Umbilical cord (tissue), 1 donor: ENCODE measurements at regions not wholly inside any gene's neighbourhood (a gene's known extent, or its start where the extent isn't known, plus 50 kb on each side); places are given as distances from the start of the nearest gene placed in this dataset.

Source experiments
- DNase-seq: peaks from one replicate; pipeline ENCODE4 v3.0.0-alpha.2; 2015; ENCODE audit warnings: low spot score

DNA sequence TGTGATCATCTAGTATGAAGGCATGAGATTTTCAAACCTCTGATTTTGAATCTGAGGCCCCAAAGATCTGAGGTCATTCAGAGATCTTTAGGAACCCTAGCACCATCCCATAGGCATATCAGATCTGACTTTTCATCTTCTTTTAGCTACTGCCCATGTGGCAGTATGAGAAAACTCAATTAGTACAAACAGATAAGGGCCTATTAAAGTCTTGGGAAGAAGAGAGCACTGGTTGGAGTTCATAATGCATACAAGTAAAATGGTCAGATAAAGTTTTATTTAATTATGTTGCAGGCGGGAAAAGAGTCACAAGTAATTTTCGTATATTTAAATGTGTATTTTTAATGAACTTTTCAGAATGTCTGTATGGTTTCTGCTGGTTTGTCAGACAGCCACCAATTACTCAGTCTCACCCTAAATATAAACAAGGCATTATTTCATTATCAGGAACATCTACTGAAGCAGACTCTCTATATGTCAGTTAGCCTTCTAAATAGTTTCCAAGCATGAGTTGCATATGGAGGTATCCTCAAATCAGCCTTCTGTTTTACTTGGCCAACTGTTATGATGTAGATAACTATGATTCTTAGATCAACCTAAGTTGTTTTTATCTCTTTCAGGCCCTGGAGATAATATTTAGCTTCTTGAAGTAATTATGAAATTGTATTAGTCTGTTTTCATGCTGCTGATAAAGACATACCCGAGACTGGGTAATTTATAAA lies 340.3 kb upstream of the TBC1D5 start:
- DNase-seq = no peak

DNA sequence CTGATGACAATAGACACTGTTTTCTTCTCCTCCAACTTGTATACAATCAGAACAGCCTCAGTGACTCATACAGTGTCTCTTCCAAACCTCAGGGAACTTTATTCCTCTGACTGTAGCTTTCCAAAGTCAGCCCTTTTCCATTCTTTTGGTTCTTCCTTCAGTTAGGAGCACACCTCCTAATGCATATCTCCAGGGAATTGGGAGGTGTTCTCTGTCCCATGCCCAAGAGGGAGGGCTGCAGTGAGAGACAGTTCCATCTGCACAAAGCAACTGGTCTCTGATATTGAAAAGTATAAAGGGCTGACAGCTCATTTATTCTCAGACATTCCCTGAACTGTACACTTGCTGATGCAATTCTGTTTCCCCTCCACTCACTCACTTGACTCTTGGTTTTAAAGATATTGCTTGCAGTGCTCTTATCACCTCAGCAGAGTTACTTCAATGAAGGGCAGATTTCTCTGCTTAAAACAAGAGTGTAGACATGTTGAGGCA lies 337.8 kb upstream of the TBC1D5 start:
- no peak for DNase-seq

DNA sequence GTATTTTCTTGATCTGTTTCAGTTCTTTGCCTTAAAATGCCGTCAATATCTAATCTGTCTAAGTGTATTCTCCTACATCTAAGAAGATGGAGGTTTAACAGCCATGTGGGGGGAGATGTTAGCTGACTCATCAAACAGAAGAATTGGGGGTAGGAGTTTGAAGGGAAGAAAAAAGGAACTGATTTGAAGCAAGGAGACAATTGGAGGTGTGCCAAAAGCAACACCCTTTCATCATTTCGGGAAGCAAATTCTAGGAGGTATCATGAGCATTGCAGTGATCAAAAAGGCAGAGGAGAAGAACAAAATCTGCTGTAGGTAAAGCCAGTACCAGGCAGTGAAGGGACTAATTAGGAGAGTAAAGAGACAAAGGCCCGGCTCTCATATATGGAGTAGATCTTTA lies 337.3 kb upstream of the TBC1D5 start:
- no peak for DNase-seq

DNA sequence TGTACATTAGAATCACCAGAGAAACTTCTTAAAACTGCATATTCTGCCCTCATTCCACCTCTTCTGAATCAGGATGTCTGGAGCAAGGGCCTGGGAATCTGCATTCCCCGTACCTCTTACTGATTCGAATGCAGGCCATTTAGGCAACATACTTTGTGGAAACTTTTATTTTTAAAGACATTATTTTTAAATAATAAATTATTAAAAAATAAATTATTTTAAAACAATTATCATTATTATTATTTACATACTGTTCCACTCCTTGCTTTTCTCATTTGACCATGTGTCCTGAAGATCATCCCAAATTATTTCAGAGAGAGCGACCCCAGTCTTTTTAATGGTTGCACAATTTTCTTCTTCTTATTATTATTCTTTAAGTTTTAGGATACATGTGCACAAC lies 336.6 kb upstream of the TBC1D5 start:
- no peak for DNase-seq

DNA sequence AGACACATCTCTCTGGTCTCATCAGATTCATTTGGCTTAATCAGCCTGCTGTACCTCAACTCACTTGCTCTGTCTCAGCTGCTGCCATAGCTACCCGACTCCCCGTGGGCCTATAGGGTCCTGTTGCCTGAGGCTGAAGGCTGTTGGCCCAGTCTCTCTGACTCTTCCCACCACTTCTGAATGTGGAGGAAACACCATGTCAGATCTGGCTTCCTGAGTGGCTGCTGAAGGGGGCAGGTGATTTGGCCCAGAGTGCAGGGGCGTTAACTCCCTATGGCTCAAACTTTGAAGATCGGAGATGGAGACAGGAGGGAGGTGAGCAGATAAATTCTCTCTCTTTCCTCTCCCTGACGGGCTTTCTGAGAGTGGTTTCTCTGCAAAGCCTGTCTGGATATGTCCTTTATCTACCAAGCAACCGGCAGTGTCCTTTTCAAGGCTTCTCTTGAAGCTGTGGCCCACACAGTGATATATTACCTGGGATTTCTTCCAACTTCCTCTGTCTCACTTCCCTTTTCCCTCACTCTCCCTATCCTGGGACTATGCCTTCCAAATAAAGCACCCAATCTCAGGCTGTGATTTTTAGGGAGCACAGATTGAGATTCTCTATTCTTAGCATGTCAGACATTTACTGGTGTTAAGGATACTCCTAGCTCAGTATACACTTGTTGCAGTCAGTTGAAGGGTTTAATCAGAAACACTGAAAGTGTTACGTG lies 334.9 kb upstream of the TBC1D5 start:
- no peak for DNase-seq

DNA sequence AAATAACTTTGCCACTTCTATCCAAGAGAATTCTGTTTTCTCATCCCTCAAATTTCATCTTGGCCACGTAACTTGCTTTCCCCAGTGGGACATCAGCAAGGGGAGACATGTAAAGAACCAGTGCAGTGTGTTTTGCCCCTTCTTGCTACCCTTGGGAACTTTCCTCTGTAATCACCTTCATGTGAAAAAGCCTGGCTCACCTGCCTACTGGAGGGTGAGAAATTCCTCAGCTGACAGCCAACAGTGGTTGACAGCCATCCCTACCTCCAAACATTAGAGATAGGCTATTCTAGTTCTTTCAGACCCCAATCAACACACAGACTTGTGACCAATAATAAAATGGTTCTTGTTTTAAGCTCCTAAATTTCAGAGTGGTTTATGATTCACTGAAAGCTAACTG lies 333.9 kb upstream of the TBC1D5 start:
- DNase-seq = no peak

DNA sequence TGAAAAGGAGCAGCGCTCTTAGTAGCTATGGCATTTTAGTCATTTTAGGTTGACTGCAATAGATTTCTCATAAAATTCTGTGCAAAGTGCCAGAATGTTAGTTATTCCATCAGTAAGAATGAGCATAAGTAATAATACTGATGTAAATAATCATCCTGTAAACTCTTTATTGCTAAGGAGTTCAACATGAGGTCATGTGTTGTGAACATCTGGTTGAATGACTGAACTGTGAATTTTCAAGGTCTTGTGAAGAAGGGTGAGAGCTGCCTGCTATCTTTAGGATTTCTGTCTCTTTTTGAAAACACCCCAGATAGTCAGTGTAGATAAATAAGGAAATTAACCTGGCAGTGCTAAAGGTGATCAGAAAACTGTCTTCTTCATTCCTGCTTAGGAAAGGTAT lies 333.4 kb upstream of the TBC1D5 start:
- DNase-seq = no peak

DNA sequence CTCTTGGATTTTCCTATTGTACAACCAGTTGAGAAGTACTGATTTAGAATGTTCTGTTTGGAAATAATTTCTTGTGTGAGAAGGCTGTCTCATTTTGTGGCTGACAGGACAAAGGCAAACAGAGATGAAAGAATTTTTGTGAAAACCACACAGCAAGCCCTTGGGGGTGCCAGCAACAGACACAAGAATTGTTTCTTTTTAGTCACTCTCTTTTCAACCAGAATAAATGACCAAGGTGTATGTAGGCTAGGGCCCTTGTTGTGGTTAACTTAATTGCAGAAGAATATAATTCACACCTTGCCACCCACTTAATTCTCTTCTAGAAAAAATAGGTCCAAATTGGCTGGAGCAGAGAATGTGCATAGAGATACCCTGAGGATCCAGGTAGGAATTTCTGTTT lies 329.4 kb upstream of the TBC1D5 start:
- no peak for DNase-seq

DNA sequence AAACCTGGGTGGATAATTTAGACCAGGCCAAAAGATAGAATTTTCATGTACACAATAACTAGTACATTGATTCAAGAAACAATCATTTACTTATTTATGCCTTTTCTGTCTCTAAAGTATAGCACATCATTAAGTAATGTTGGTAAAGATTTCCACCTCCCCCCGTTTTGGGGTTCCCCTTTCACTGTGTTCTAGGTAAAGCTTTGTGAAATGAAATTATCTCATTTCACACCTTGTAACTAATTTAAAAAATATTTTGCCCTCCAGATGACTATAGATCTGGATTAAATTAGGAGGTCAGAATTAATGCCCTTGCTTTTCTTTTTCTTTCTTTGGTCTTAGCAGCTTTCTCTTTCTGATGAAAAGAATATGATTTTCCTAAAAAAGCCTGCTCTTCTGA lies 328.5 kb upstream of the TBC1D5 start:
- DNase-seq = no peak

DNA sequence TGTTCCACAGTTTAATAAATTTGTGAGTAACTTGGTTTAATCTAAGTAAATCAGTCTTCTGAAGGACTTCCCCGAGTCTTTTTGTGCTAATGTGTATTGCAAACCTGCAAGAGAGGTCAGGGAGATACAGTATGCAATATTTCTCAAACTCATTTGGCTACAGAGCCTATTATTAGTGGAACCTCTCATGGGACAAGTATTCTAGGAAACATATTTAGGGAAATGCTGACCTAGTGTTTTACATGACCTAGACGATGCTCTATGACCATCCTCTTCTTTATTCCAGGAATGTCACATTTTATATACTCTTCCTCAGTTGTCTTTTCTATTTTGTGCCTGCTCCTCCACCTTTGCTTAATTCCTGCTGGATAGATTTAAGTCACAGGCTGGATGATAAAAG lies 327.8 kb upstream of the TBC1D5 start:
- no peak for DNase-seq

DNA sequence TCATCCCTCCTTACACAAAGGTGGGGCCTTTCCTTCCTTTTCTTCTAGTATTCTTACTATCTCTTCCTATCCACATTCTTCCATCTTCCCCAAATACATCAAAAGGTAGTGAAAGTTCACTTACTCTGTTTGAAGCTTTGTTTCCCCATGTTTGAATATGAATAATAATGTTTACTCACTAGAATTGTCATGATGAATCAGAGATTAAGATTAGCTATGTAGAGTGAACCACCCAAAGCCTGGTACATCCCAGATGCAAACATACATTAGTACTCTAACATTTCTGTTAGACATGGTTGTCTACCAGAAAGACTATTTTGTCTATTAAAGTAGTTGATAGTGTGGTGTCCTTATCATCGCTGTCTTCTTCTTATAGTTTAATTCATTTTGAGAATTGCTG lies 327.1 kb upstream of the TBC1D5 start:
- DNase-seq = no peak

DNA sequence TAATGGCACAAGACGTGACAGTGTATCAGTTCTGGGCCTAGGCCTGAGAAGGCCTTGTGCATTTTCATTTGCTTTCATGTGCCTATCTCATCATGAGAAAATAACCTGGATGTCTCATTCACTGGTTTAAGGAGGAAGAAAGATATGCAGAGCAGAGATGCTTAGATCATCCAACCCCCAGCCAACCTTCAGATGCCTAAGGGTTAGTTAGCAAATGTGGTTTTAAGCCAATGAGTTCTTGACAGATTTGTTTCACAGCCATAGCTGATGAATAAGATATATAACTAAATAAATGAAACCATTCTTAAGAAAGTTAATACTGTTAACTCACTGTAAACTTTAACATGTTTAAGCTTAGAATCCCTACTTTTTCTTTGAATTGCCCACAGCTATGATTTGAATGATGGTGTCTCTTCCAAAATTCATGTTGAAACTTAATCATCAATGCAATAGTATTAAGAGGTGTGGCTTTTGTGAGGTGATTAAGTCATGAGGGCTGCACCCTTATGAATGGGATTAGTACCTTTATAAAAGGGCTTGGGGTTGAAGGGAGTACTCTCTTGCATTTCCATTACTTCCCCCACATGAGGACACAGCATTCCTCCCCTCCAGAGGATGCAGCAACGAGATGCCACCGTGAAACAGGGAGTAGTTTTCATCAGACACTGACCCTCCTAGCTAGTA lies 324.6 kb upstream of the TBC1D5 start:
- no peak for DNase-seq

DNA sequence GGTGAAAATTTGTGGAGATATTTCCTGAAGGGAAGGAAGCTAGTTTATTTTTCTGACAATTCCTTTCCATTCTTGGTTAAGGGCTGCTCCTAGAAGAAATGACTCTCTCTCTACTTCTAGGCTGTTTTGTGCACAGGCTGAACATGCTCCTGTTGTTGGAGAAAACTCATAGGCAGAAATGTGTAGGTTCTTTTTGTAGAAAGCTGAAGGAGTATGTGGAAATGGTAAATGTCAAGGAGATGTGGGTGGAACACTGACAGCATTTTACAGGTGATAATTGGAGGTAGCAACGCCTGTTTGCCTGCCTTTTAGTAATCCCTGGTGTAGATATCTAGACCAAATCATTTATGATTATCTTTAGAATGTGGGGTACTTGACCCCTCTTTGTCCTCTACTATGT lies 322.2 kb upstream of the TBC1D5 start:
- DNase-seq = no peak

DNA sequence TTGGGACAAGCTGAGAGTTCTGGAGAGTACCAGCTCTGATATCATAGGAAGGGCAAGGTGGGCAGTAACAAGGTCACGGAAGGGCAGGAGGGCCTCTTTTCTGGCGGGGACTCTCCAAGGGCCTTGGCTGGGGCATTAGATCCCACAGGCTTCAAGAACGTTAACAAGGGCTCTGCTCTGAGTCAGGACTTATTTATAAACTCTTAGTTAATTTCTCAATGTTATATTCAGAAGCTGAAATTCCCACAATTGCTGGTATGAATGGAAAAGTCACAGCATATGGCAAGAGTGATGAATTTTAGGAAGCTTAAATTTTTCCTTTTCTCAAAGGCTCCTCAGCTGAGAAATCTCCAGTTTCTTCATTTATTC lies 320.2 kb upstream of the TBC1D5 start:
- peak; percentile 36 for DNase-seq

DNA sequence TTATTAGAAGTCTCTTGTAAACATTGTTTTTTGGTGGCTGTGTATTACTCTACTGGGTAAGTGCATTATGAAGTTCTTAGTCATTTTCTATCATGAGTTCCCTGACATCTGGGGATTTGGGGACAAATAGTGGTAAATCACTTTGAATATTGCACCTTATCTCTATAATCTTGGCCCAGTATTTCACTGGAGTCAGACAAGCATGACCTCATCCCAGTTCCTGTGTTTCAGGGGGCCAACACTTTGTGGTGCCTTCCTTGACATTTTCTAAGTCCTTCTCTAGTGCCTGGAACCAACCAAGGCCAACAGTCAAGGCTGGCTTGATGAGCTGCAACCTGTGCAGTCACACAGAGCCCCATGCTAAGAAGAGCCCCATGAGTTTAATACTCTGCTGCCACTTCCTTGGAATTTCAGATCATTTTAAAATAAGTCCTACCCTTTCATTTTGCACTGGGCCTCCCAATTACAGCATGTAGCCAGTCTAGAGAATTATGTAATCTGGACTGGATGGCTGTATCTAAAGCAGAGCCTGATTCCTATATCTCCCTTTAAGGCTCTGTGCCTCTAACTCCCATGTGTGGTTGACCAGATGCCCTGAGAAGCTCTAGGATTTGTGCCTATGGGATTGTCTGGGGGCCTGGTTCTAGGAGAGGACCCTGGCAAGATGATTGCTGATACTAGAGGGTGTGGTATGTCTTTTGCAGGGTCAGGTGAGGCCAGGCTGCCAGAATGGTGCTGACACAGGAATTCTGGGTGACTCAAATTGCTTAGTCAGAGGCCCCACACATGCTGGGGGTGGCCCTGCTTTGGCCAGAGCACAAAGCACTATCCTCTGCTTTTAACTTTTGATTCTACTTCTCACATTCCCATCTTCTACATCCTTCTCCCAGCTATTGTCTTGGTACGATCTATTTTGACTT lies 319.6 kb upstream of the TBC1D5 start:
- peak; percentile 61 for DNase-seq

DNA sequence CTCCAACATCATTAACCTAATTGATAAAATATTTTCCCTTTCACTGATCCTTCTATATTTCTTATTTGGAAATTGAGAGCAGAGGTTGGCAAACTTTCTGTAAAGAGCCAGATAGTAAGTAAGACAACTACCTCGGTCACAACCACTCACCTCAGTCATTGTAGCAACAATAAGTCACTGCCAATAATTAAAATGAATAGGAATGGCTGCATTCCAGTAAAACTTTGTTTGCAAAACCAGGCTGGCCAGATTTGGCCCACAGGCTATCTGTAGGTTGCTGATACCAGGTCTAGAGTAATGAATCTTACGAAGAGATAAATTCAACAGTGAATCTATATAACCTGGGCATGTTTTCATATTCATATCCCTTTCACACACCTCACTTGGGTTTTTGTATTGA lies 316.2 kb upstream of the TBC1D5 start:
- no peak for DNase-seq

DNA sequence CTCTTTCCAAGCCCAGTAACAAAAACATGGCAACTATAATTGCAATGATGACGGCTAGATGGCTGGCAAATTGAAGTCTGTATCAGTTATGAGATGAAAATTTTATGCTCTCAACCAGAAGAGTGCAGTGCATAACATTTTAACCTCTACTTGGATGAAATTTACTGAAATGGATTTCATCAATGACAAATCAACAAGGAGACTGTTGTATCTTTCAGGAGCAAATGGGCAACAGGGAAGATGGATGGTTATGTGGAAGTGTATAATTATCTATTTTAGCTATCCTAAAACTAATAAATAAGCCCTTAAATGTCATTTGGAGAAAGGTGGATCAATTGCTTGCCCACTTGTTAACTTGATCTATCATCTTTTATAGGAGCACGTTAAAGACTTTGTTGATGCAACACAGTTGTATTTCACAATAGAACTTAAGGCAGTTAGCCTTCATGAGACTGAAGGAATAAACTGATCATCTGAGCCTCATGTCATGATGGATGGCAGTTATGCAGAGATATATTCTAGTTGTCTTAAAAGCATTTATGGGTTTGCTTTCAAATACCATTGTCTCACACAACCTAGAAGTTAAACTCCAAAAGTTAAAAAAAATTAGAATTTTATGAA lies 315.1 kb upstream of the TBC1D5 start:
- DNase-seq = no peak

DNA sequence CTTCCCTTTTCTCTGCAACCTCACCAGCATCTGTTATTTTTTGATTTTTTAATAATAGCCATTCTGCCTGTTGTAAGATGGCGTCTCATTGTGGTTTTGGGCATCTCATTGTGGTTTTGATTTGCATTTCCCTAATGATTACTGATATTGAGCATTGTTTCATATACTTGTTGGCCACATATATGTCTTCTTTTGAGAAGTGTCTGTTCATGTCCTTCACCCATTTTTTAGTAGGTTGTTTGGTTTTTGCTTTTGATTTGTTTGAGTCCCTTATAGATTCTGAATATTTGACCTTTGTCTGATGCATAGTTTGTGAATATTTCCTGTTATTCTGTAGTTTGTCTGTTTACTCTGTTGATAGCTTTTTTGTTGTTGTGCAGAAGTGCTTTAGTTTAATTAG lies 312.2 kb upstream of the TBC1D5 start:
- DNase-seq = no peak

DNA sequence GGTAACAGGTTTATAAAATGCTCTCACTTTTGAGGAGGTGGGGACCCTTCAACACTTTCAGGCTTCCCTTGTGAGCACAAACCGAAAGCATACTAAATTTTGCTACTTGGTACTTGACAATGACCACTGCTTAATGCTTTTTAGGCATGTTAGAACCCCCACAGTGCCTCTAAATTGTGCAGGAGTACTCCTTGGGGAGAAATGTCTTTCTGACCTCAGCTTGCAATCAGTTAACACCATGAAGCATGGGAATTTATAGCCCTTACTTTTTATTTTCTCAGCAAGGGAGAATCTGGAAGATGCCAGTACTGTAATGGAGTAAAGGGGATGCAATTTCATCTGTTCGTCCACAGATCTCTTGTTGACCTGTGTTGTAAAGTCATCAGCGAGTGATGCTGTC lies 308.9 kb upstream of the TBC1D5 start:
- no peak for DNase-seq

DNA sequence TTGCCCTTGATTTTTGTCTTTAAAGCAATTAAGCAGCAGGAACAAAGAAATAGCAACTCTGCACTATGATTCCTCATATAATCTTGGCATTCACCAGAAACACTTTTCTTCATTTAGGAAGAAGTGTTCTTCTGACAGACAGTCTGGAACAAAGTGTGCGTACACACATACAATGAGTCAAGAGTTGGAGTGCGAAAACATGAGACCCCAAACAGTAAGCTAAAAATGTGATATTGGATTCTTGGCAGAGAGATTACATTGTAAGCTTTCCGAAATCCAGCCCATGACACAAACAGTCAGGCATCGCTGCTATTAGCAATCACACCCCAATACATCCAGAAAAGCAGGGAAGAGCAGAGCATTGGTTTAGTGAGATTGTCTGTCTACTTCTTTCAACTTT lies 306.7 kb upstream of the TBC1D5 start:
- DNase-seq = no peak

DNA sequence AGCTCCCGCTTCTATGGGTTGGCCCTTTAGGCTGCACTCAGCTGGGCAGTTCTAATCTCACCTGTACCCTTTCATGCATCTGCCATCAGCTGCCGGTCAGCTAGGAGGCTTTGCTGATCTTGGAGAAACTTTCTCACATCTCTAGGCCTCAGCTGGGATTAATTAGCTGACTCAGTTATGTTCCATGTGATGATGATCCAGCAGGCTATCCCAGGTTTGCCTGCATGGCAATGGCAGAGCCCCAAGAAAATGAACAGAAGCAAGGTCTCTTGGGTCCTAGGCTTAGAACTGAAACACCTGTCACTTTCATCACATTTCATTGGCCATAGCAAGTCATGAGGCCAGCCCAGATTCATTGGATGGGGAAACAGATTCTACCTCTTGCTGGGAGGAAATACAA lies 304.6 kb upstream of the TBC1D5 start:
- no peak for DNase-seq
